GM12878 (cell line): ENCODE measurements at regions not wholly inside any gene's neighbourhood (a gene's known extent, or its start where the extent isn't known, plus 50 kb on each side); places are given as distances from the start of the nearest gene placed in this dataset.
A peak's percentile ranks its signal among the peaks of the same experiment; 100 is the strongest.

Source experiments
- ATAC-seq: fragments of 200-7000 bp; cut with Tn5 transposase; 3 replicates; pipeline ENCODE4 v1.9.1; 2020; ENCODE audit warnings: mild to moderate bottlenecking, moderate library complexity
- BruUV-seq: library from RNA; stranded (reverse); fragments of 400-500 nt; replicated peaks from 2 replicates; lab custom pipeline; 2021; lab: Mats Ljungman, UMichigan
- CTCF ChIA-PET: fragments of 300-600 bp; sonication (Branson Sonifier 250); formaldehyde crosslinking; extraction: SDS; loops from one replicate; lab custom pipeline; 2021; ENCODE audit warnings: inconsistent platforms; lab: Yijun Ruan, JAX
- POLR2A ChIA-PET: fragments of 350-600 bp; formaldehyde crosslinking; extraction: SDS; loops from one replicate; lab custom pipeline; 2021; ENCODE audit warnings: inconsistent platforms; lab: Charles Lee
- RAD21 ChIA-PET: fragments of 300-600 bp; sonication (Branson Sonifier 250); formaldehyde crosslinking; loops from one replicate; lab custom pipeline; 2023; ENCODE audit warnings: antibody characterized with exemption; ENCODE audit not compliant: unreplicated experiment; lab: Charles Lee
- SMC1A ChIA-PET: fragments of 300-600 bp; sonication (Branson Sonifier 250); formaldehyde crosslinking; loops from one replicate; lab custom pipeline; 2023; ENCODE audit not compliant: unreplicated experiment, uncharacterized antibody; lab: Charles Lee
- DNase-seq: peaks from one replicate; pipeline ENCODE4 v3.0.0-alpha.2; 2011; ENCODE audit warnings: low read depth, low spot score
- FAIRE-seq: peaks from 3 replicates; lab custom pipeline; 2011; peaks lifted over from hg19 to GRCh38; lab: Jason Lieb, UNC
- H2AFZ ChIP-seq: 2 replicates; pipeline ENCODE4 v1.6.0; 2011; ENCODE audit warnings: low read depth, low read length, control low read depth; ENCODE audit not compliant: control insufficient read depth
- H3K27ac ChIP-seq: 2 replicates; pipeline ENCODE4 v1.5.1; 2011; ENCODE audit warnings: control low read depth; ENCODE audit not compliant: control insufficient read depth, insufficient read depth
- H3K27me3 ChIP-seq, 2 experiments: replicated peaks in 1 of 2; 2 replicates each; pipeline versions ENCODE4 v1.6.0 to v1.6.1; 2011; ENCODE audit warnings: low read length in 1 of 2; ENCODE audit not compliant: control insufficient read depth in 2 of 2, insufficient read depth in 2 of 2
- H3K36me3 ChIP-seq, 2 experiments: 2 replicates each; pipeline ENCODE4 v1.5.1; 2011; ENCODE audit warnings: low read length in 1 of 2; ENCODE audit not compliant: control insufficient read depth in 2 of 2, insufficient read depth in 2 of 2
- H3K4me1 ChIP-seq: 2 replicates; pipeline ENCODE4 v1.6.1; 2011; ENCODE audit warnings: mild to moderate bottlenecking, low read length, moderate library complexity, mixed read lengths; ENCODE audit not compliant: control insufficient read depth, insufficient read depth
- H3K4me2 ChIP-seq: 2 replicates; pipeline ENCODE4 v1.6.0; 2011; ENCODE audit warnings: control low read depth; ENCODE audit not compliant: control insufficient read depth, insufficient read depth
- H3K4me3 ChIP-seq: fragments of 200-600 bp; sonication (generic); 2 replicates; pipeline ENCODE4 v1.5.1; 2016
- H3K79me2 ChIP-seq: 2 replicates; pipeline ENCODE4 v1.6.0; 2011; ENCODE audit warnings: low read length; ENCODE audit not compliant: control insufficient read depth, insufficient read depth
- H3K9ac ChIP-seq: 2 replicates; pipeline ENCODE4 v1.8.0; 2011; ENCODE audit warnings: low read length, control low read depth, mixed read lengths; ENCODE audit not compliant: control insufficient read depth, insufficient read depth
- H3K9me3 ChIP-seq: replicated peaks from 3 replicates; pipeline ENCODE4 v1.5.1; 2011; ENCODE audit warnings: mild to moderate bottlenecking, low read length; ENCODE audit not compliant: control insufficient read depth, insufficient read depth
- H4K20me1 ChIP-seq: 2 replicates; pipeline ENCODE4 v1.6.0; 2011; ENCODE audit not compliant: control insufficient read depth, insufficient read depth
- ATF7 ChIP-seq: fragments of 450-650 bp; IDR thresholded peaks from 2 replicates; pipeline ENCODE4 v1.6.1; 2016; ENCODE audit warnings: low read depth, mild to moderate bottlenecking
- ELK1 ChIP-seq: IDR thresholded peaks from 2 replicates; pipeline ENCODE4 v1.6.1; 2012; ENCODE audit warnings: low read depth, low read length, improper control_type of control experiment
- ETV6 ChIP-seq, 2 experiments: fragments of 450-650 bp in 1 of 2; IDR thresholded peaks in 1 of 2; conservative IDR thresholded peaks in 1 of 2; 2 replicates each; pipeline ENCODE4 v1.6.1; 2014; ENCODE audit warnings: antibody characterized with exemption in 1 of 2, borderline replicate concordance in 1 of 2, low read depth in 1 of 2, mild to moderate bottlenecking in 1 of 2, moderate library complexity in 1 of 2
- NBN ChIP-seq: fragments of 450-650 bp; IDR thresholded peaks from 2 replicates; pipeline ENCODE4 v1.6.1; 2016
- RB1 ChIP-seq: fragments of 450-650 bp; formaldehyde crosslinking; IDR thresholded peaks from 2 replicates; pipeline ENCODE4 v1.6.1; 2017; ENCODE audit warnings: mild to moderate bottlenecking, borderline replicate concordance
- REST ChIP-seq: IDR thresholded peaks from 2 replicates; pipeline ENCODE4 v1.6.1; 2012; ENCODE audit warnings: mild to moderate bottlenecking, low read depth, low read length
- RFX5 ChIP-seq: IDR thresholded peaks from 2 replicates; pipeline ENCODE4 v1.6.1; 2011; ENCODE audit warnings: low read depth, low read length, improper control_type of control experiment
- SMARCA5 ChIP-seq: fragments of 450-650 bp; IDR thresholded peaks from 2 replicates; pipeline ENCODE4 v1.6.1; 2017; ENCODE audit warnings: mild to moderate bottlenecking
- SP1 ChIP-seq: IDR thresholded peaks from one replicate; pipeline ENCODE4 v1.6.1; 2011; ENCODE audit warnings: low read depth, low read length
- TCF12 ChIP-seq: IDR thresholded peaks from 2 replicates; pipeline ENCODE4 v1.6.1; 2011; ENCODE audit warnings: low read depth, mild to moderate bottlenecking, low read length
- ZBED1 ChIP-seq: IDR thresholded peaks from 2 replicates; pipeline ENCODE4 v1.6.1; 2016; ENCODE audit warnings: borderline replicate concordance
- ZZZ3 ChIP-seq: IDR thresholded peaks from 2 replicates; pipeline ENCODE4 v1.6.1; 2011; ENCODE audit warnings: low read depth; ENCODE audit not compliant: control insufficient read depth, insufficient read length
- WGBS: methylation state at CpG from one replicate; pipeline ENCODE4 v1.1.6; 2016; ENCODE audit warnings: low lambda C conversion rate; ENCODE audit not compliant: insufficient replicate concordance, insufficient coverage; ENCODE audit errors: missing lambda C conversion rate; 5-methylcytosine and 5-hydroxymethylcytosine counted together
- in situ Hi-C: fragments of 300-500 bp; cut with MboI; formaldehyde crosslinking; loops from 9 replicates; pipeline ENCODE4 v1.14.3; 2018; ENCODE audit warnings: mixed read lengths
- intact Hi-C: fragments of 100-400 bp; cut with micrococcal nuclease; formaldehyde crosslinking; loops from one replicate; pipeline ENCODE4 v1.14.2; 2022; ENCODE audit not compliant: unreplicated experiment
- TF ChIP-seq, protein P1 (sequence below), 3 experiments: IDR thresholded peaks in 2 of 3; conservative IDR thresholded peaks in 1 of 3; 2 replicates each; pipeline ENCODE4 v1.5.1; 2011; ENCODE audit warnings: low read depth in 3 of 3, low read length in 3 of 3, mild to moderate bottlenecking in 3 of 3, control low read depth in 2 of 3, moderate library complexity in 2 of 3, inconsistent platforms in 1 of 3, mixed read lengths in 1 of 3; ENCODE audit not compliant: control insufficient read depth in 2 of 3, insufficient read depth in 1 of 3; ENCODE audit errors: extremely low read depth in 1 of 3

GRCh38 chr11:21653951-21654421, 538.9 kb upstream of the ANO5 start:
- no peak for DNase-seq
- in situ Hi-C loops, result no loop called here
- TF ChIP-seq ZZZ3, result no peak
- no peak for TF ChIP-seq SP1
- no peak for TF ChIP-seq NBN
- TF ChIP-seq ZBED1, result no peak
- TF ChIP-seq ATF7, result no peak

DNA sequence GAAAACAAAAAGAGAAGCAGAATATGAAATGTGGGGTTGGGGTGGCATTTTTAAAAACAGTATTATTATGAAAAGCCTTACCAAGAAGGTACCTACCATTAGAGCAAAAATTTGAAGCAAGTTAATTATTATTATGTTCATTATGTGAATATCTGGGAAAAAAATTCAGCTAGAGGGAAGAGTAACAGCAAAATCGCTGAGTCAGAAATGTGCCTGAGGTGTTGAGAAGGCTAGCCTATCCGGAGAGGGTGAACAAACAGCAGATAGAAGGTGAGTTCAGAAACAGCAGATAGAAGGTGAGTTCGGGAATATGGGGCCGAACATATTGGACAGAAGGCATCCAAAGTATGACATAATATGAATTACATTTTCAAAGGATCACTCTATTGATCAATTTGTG, 536.8 kb upstream of the ANO5 start:
- H3K4me3 ChIP-seq, result no peak overlapping the region
- intact Hi-C loops, result no loop called here
- POLR2A ChIA-PET, result no interaction called here
- no peaks in the 10 kb centered on the region for H3K27me3 ChIP-seq
- in situ Hi-C loops, result no loop called here
- no peaks in the 10 kb centered on the region for H3K79me2 ChIP-seq
- CTCF ChIA-PET, result no interaction called here
- no peak overlapping the region for H2AFZ ChIP-seq
- RAD21 ChIA-PET, result no interaction called here
- BruUV-seq, result no TSS peak
- 35% methylated on average over 4 of the region's 4 CpGs for WGBS
- H3K4me2 ChIP-seq, result no peak overlapping the region
- no peaks in the 10 kb centered on the region for H3K4me1 ChIP-seq
- DNase-seq (no peak), FAIRE-seq (no peak), ATAC-seq (no peak)
- H3K9ac ChIP-seq, result no peak overlapping the region
- H3K27ac ChIP-seq, result no peak overlapping the region
- H4K20me1 ChIP-seq, result no peaks in the 10 kb centered on the region
- H3K9me3 ChIP-seq, result no peaks in the 10 kb centered on the region
- no peaks in the 10 kb centered on the region for H3K36me3 ChIP-seq
- SMC1A ChIA-PET, result no interaction called here
- no peak for TF ChIP-seq ETV6 (conservative IDR thresholded peaks at IDR 0.05 in 1 of 2, IDR thresholded peaks at IDR 0.05 in 1 of 2; ENCODE audit: borderline replicate concordance in 1 of 2, low read depth in 1 of 2)
- TF ChIP-seq REST, result no peak
- no peak for TF ChIP-seq RB1
- no peak for TF ChIP-seq TCF12
- TF ChIP-seq SMARCA5, result no peak
- no peak for TF ChIP-seq RFX5
- no peak for TF ChIP-seq ELK1
- TF ChIP-seq, protein P1, sequence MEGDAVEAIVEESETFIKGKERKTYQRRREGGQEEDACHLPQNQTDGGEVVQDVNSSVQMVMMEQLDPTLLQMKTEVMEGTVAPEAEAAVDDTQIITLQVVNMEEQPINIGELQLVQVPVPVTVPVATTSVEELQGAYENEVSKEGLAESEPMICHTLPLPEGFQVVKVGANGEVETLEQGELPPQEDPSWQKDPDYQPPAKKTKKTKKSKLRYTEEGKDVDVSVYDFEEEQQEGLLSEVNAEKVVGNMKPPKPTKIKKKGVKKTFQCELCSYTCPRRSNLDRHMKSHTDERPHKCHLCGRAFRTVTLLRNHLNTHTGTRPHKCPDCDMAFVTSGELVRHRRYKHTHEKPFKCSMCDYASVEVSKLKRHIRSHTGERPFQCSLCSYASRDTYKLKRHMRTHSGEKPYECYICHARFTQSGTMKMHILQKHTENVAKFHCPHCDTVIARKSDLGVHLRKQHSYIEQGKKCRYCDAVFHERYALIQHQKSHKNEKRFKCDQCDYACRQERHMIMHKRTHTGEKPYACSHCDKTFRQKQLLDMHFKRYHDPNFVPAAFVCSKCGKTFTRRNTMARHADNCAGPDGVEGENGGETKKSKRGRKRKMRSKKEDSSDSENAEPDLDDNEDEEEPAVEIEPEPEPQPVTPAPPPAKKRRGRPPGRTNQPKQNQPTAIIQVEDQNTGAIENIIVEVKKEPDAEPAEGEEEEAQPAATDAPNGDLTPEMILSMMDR (IDR thresholded peaks at IDR 0.05 in 2 of 3, conservative IDR thresholded peaks at IDR 0.05 in 1 of 3; ENCODE audit: control insufficient read depth in 2 of 3, extremely low read depth in 1 of 3, insufficient read depth in 1 of 3, low read depth in 3 of 3, low read length in 3 of 3), result no peak

More at GRCh38 chr11:21653951-21654421, 538.9 kb upstream of the ANO5 start:
- Histone ChIP-seq H3K4me3 (no peak overlapping the region), H3K9me3 (no peaks in the 10 kb centered on the region), H3K27ac (no peak overlapping the region), H3K36me3 (no peaks in the 10 kb centered on the region), H3K79me2 (no peaks in the 10 kb centered on the region), H3K9ac (no peak overlapping the region), H2AFZ (no peak overlapping the region), H3K27me3 (no peaks in the 10 kb centered on the region), H4K20me1 (no peaks in the 10 kb centered on the region), H3K4me2 (no peak overlapping the region), H3K4me1 (no peaks in the 10 kb centered on the region)
- RAD21 ChIA-PET, result no interaction called here
- intact Hi-C loops, result no loop called here
- CTCF ChIA-PET, result no interaction called here
- ATAC-seq (peak; percentile 53; the same call in 2 of the 3 replicates), FAIRE-seq (no peak)
- SMC1A ChIA-PET, result interaction anchor here (1.5 kb wide), 2 partner anchors 8 to 41 kb away, joined by 3 read pairs; no protein-coding TSS in a partner anchor
- BruUV-seq, result no TSS peak
- WGBS, result 11% methylated on average over 5 of the region's 5 CpGs
- POLR2A ChIA-PET, result no interaction called here
